Panc1 (cell line): ENCODE measurements at regions not wholly inside any gene's neighbourhood (a gene's known extent, or its start where the extent isn't known, plus 50 kb on each side); places are given as distances from the start of the nearest gene placed in this dataset.

Source experiments
- ATAC-seq: fragments of 200-7000 bp; cut with Tn5 transposase; 2 replicates; pipeline ENCODE4 v1.9.1; 2020; ENCODE audit warnings: mild to moderate bottlenecking, moderate library complexity
- BruUV-seq: library from RNA; stranded (reverse); fragments of 400-500 nt; replicated peaks from 2 replicates; lab custom pipeline; 2021; lab: Mats Ljungman, UMichigan
- CTCF ChIA-PET: fragments of 300-600 bp; sonication (Branson Sonifier 250); formaldehyde crosslinking; loops from one replicate; lab custom pipeline; 2022; ENCODE audit warnings: antibody characterized with exemption; lab: Charles Lee
- POLR2A ChIA-PET: fragments of 300-600 bp; sonication (Branson Sonifier 250); formaldehyde crosslinking; loops from one replicate; lab custom pipeline; 2022; ENCODE audit warnings: antibody characterized with exemption; lab: Charles Lee
- DNase-seq: peaks from one replicate; pipeline ENCODE4 v3.0.0-alpha.2; 2010; ENCODE audit warnings: low read depth, low spot score
- H3K27ac ChIP-seq: 2 replicates; pipeline ENCODE4 v1.5.1; 2011; ENCODE audit warnings: mild to moderate bottlenecking, low read length, inconsistent platforms
- H3K27me3 ChIP-seq: fragments of 200-500 bp; sonication (Bioruptor generic); 2 replicates; pipeline ENCODE4 v1.6.0; 2014; ENCODE audit warnings: low read length, inconsistent platforms; ENCODE audit not compliant: control insufficient read depth, insufficient read depth
- H3K36me3 ChIP-seq: fragments of 200-500 bp; sonication (Bioruptor generic); 2 replicates; pipeline ENCODE4 v1.5.1; 2014; ENCODE audit warnings: inconsistent platforms, mild to moderate bottlenecking, low read length, moderate library complexity; ENCODE audit not compliant: control insufficient read depth, insufficient read depth
- H3K4me1 ChIP-seq: 2 replicates; pipeline ENCODE4 v1.5.1; 2011; ENCODE audit warnings: inconsistent platforms, mild to moderate bottlenecking, low read length, moderate library complexity; ENCODE audit not compliant: control insufficient read depth, insufficient read depth
- H3K4me3 ChIP-seq, 2 experiments: 2 replicates each; pipeline ENCODE4 v1.5.1; 2011 to 2012; ENCODE audit warnings: low read depth in 2 of 2, low read length in 2 of 2, mild to moderate bottlenecking in 2 of 2, inconsistent platforms in 1 of 2, moderate library complexity in 1 of 2
- H3K9me3 ChIP-seq: fragments of 200-500 bp; sonication (Bioruptor generic); 2 replicates; pipeline ENCODE4 v1.5.1; 2014; ENCODE audit warnings: low read depth, mild to moderate bottlenecking, inconsistent platforms, low read length, moderate library complexity; ENCODE audit not compliant: control insufficient read depth, insufficient read depth
- CTCF ChIP-seq: fragments of 450-650 bp; IDR thresholded peaks from 2 replicates; pipeline ENCODE4 v1.5.1; 2017; ENCODE audit warnings: mild to moderate bottlenecking
- POLR2AphosphoS5 ChIP-seq: IDR thresholded peaks from 2 replicates; pipeline ENCODE4 v1.6.1; 2012; ENCODE audit warnings: mild to moderate bottlenecking, low read depth, low read length, moderate library complexity
- REST ChIP-seq, 2 experiments: IDR thresholded peaks; 2 replicates each; pipeline ENCODE4 v1.6.1; 2011 to 2012; ENCODE audit warnings: low read depth in 2 of 2, control low read depth in 1 of 2, low read length in 1 of 2, mild to moderate bottlenecking in 1 of 2, moderate library complexity in 1 of 2; ENCODE audit not compliant: insufficient read depth in 1 of 2
- SIN3A ChIP-seq: IDR thresholded peaks from 2 replicates; pipeline ENCODE4 v1.6.1; 2012; ENCODE audit warnings: low read depth, mild to moderate bottlenecking, low read length, moderate library complexity, borderline replicate concordance; ENCODE audit not compliant: insufficient read depth
- TCF7L2 ChIP-seq: IDR thresholded peaks from 2 replicates; pipeline ENCODE4 v1.6.1; 2011; ENCODE audit warnings: mild to moderate bottlenecking, low read depth, low read length, inconsistent platforms
- in situ Hi-C: cut with HindIII; loops from 2 replicates; pipeline ENCODE4 v1.10.0; 2016; ENCODE audit warnings: low sequenced_read_pairs, low pct_unique_long_range_greater_than_20kb
- intact Hi-C: fragments of 100-400 bp; cut with micrococcal nuclease; formaldehyde crosslinking; loops from one replicate; pipeline ENCODE4 v1.10.0; 2022; ENCODE audit not compliant: unreplicated experiment

DNA sequence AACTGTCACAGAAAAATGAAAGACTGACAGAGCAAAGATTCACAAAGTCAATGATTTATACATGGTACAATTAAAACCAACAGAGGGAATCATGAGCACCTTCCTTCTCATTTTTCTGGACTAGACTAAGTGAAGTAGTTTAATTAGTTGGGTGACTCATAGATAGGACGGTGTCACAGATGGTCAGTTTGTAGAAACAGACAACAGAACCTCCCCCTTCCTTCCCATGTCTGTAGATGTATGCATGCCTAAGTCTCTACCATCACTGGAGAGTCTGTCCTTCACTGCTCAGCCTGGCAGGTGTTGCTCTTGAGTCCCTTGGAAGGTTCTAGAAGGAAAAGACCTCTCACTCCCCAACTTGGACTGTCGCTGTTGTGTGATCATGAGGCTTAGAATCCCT, 75.4 kb upstream of the EEF1E1 start:
- no peak for DNase-seq
- POLR2A ChIA-PET = no interaction called here

GRCh38 chr6:8175046-8175777, 72.9 kb upstream of the EEF1E1 start:
- H3K27ac ChIP-seq = peak overlapping the region; percentile 60; the same call in 1 of the 2 replicates
- DNase-seq = no peak
- TF ChIP-seq POLR2AphosphoS5 (peak; percentile 25; the same call in 1 of the 2 replicates), TCF7L2 (no peak), CTCF (no peak), REST (IDR thresholded peaks at IDR 0.05; ENCODE audit: insufficient read depth in 1 of 2, low read depth in 2 of 2, low read length in 1 of 2) (no peak), SIN3A (no peak)
- CTCF ChIA-PET = interaction anchor here (0.9 kb wide), 1 partner anchor 18 kb away, joined by 3 read pairs; no protein-coding TSS in a partner anchor
- POLR2A ChIA-PET = no interaction called here
- no TSS peak for BruUV-seq
- H3K27me3 ChIP-seq = no peaks in the 10 kb centered on the region
- H3K9me3 ChIP-seq = no peaks in the 10 kb centered on the region
- in situ Hi-C loops = no loop called here
- H3K36me3 ChIP-seq = no peaks in the 10 kb centered on the region
- peaks cover 28% of the 10 kb centered on the region for H3K4me1 ChIP-seq
- no peak overlapping the region for H3K4me3 ChIP-seq
- ATAC-seq = peak; percentile 77
- intact Hi-C loops = no loop called here

More for the DNA sequence above, 75.4 kb upstream of the EEF1E1 start:
- Histone ChIP-seq H3K4me1 (peaks cover 53% of the 10 kb centered on the region), H3K4me3 (no peak overlapping the region), H3K27me3 (no peaks in the 10 kb centered on the region), H3K27ac (peak overlapping the region; percentile 82), H3K36me3 (no peaks in the 10 kb centered on the region), H3K9me3 (no peaks in the 10 kb centered on the region)
- no peak for TF ChIP-seq CTCF
- TF ChIP-seq POLR2AphosphoS5 = no peak
- TF ChIP-seq REST (IDR thresholded peaks at IDR 0.05; ENCODE audit: insufficient read depth in 1 of 2, low read depth in 2 of 2, low read length in 1 of 2) = no peak
- TF ChIP-seq SIN3A = no peak
- TF ChIP-seq TCF7L2 = no peak
- in situ Hi-C loops = no loop called here
- no peak for ATAC-seq
- CTCF ChIA-PET = no interaction called here
- intact Hi-C loops = no loop called here
- no TSS peak for BruUV-seq
